SIG-M5 (cell line): ENCODE measurements at regions not wholly inside any gene's neighbourhood (a gene's known extent, or its start where the extent isn't known, plus 50 kb on each side); places are given as distances from the start of the nearest gene placed in this dataset.
"Not testable (repeated sequence)": the region's sequence is repeated elsewhere in the genome, so short reads cannot be mapped to it uniquely, and the experiment has no call there.

Source experiments
- DNase-seq: peaks from one replicate; lab custom pipeline; 2025; lab: John Stamatoyannopoulos, UW

GRCh38 chr1:60271041-60271440 is 197.5 kb upstream of the C1orf87 start:
- DNase-seq = no peak

- DNase-seq = no peak
Observed at GRCh38 chr1:60268451-60268850, 194.9 kb upstream of the C1orf87 start.

GRCh38 chr1:60265560-60266535 is 192.3 kb upstream of the C1orf87 start:
- DNase-seq = no peak

GRCh38 chr1:60262701-60263100 is 189.1 kb upstream of the C1orf87 start:
- no peak for DNase-seq

GRCh38 chr1:60257531-60257930 is 184.0 kb upstream of the C1orf87 start:
- no peak for DNase-seq

- DNase-seq = no peak
Observed at GRCh38 chr1:60255565-60255964, 182.0 kb upstream of the C1orf87 start.

GRCh38 chr1:60251426-60251825 is 177.9 kb upstream of the C1orf87 start:
- no peak for DNase-seq

- not testable (repeated sequence) for DNase-seq
Observed at GRCh38 chr1:60247467-60247866, 173.9 kb upstream of the C1orf87 start.

- no peak for DNase-seq
Observed at GRCh38 chr1:60245324-60245723, 171.8 kb upstream of the C1orf87 start.

- no peak for DNase-seq
Observed at GRCh38 chr1:60244906-60245305, 171.3 kb upstream of the C1orf87 start.

GRCh38 chr1:60235275-60235674 is 161.7 kb upstream of the C1orf87 start:
- DNase-seq = no peak

GRCh38 chr1:60234776-60235175 is 161.2 kb upstream of the C1orf87 start:
- DNase-seq = no peak

- no peak for DNase-seq
Observed at GRCh38 chr1:60229821-60230220, 156.3 kb upstream of the C1orf87 start.

GRCh38 chr1:60228041-60228491 is 154.5 kb upstream of the C1orf87 start:
- DNase-seq = no peak

GRCh38 chr1:60227601-60228000 is 154.0 kb upstream of the C1orf87 start:
- DNase-seq = no peak

- no peak for DNase-seq
Observed at GRCh38 chr1:60225486-60225885, 151.9 kb upstream of the C1orf87 start.

GRCh38 chr1:60224523-60224922 is 151.0 kb upstream of the C1orf87 start:
- no peak for DNase-seq

- DNase-seq = no peak
Observed at GRCh38 chr1:60223158-60223557, 149.6 kb upstream of the C1orf87 start.

- DNase-seq = no peak
Observed at GRCh38 chr1:60222360-60223115, 149.0 kb upstream of the C1orf87 start.

GRCh38 chr1:60213253-60213652 is 139.7 kb upstream of the C1orf87 start:
- DNase-seq = no peak

GRCh38 chr1:60196026-60196425 is 122.5 kb upstream of the C1orf87 start:
- no peak for DNase-seq

GRCh38 chr1:60185684-60186083 is 112.1 kb upstream of the C1orf87 start:
- DNase-seq = no peak

- DNase-seq = no peak
Observed at GRCh38 chr1:60184521-60184920, 111.0 kb upstream of the C1orf87 start.
